ENCODE measurements at regions not wholly inside any gene's neighbourhood (a gene's known extent, or its start where the extent isn't known, plus 50 kb on each side); places are given as distances from the start of the nearest gene placed in this dataset.

DNA sequence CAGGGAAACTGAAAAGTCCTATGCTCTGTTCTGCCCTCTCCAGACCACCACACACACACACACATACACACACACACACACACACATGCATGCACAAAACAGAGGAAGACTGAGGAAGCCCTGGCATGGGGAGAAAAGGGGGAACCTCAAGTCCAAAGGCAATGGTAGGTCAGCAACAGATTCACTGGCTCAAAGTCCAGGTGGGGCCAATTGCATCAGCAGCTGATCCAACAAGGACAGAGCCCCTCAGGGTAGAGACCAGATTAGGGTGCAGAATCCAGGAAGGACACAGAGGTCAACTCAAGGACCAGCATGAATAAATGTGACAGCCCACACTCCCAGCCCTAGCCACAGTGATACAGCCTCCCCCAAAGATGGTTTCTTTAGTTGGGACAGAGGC, 425.0 kb upstream of the SOX5 start:
- Histone ChIP-seq H3K9ac (ENCODE audit: low read length) (no peak overlapping the region), H4K20me1 (ENCODE audit: low read depth, low read length) (no peaks in the 10 kb centered on the region), H2AFZ (ENCODE audit: low read depth, low read length, severe bottlenecking) (no peak overlapping the region), H3K4me2 (ENCODE audit: low read depth, low read length, poor library complexity, severe bottlenecking) (no peak overlapping the region), H3K27me3 (ENCODE audit: low read length) (no peaks in the 10 kb centered on the region), H3K4me3 (ENCODE audit: insufficient read depth, low read length, poor library complexity, severe bottlenecking) (no peak overlapping the region), H3F3A (ENCODE audit: insufficient read depth) (no peaks in the 10 kb centered on the region), H3K79me2 (ENCODE audit: insufficient read depth, low read length) (no peaks in the 10 kb centered on the region), H3K9me3 (ENCODE audit: insufficient read depth, low read length) (no peaks in the 10 kb centered on the region), H3K27ac (ENCODE audit: low read depth, low read length) (no peak overlapping the region), H3K9me2 (replicated peaks; ENCODE audit: insufficient read depth, low read length) (no peaks in the 10 kb centered on the region), H3K36me3 (ENCODE audit: low read length) (no peaks in the 10 kb centered on the region)
- TF ChIP-seq CTCF (IDR thresholded peaks at IDR 0.05; ENCODE audit: insufficient read depth, low read length, poor library complexity, severe bottlenecking) (no peak), EZH2phosphoT487 (conservative IDR thresholded peaks at IDR 0.05; ENCODE audit: low read length) (no peak)

DNA sequence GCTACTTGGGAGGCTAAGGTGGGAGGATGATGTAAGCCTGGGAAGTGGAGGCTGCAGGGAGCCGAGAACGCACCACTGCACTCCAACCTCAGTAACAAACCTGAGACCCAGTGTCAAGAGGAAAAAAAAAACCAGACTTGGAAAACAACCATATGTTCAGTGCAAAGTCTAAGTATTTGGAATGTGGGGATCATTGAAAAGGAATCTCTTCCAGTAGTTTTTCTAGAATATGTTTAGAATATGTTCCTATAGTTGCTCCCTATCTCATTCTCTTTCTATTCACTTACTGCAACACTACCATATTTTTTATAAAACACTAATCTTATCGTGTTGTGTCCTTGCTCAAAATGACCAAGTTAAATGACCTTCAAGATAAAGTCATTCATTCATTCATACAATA, 423.5 kb upstream of the SOX5 start:
- Histone ChIP-seq H3K36me3 (ENCODE audit: low read length) (no peaks in the 10 kb centered on the region), H3K79me2 (ENCODE audit: insufficient read depth, low read length) (no peaks in the 10 kb centered on the region), H3K9ac (ENCODE audit: low read length) (no peak overlapping the region), H3K27ac (ENCODE audit: low read depth, low read length) (no peak overlapping the region), H3K27me3 (ENCODE audit: low read length) (no peaks in the 10 kb centered on the region), H3K4me3 (ENCODE audit: insufficient read depth, low read length, poor library complexity, severe bottlenecking) (no peak overlapping the region), H3K9me3 (ENCODE audit: insufficient read depth, low read length) (no peaks in the 10 kb centered on the region), H3K9me2 (replicated peaks; ENCODE audit: insufficient read depth, low read length) (no peaks in the 10 kb centered on the region), H2AFZ (ENCODE audit: low read depth, low read length, severe bottlenecking) (no peak overlapping the region), H3F3A (ENCODE audit: insufficient read depth) (no peaks in the 10 kb centered on the region), H3K4me2 (ENCODE audit: low read depth, low read length, poor library complexity, severe bottlenecking) (no peak overlapping the region), H4K20me1 (ENCODE audit: low read depth, low read length) (no peaks in the 10 kb centered on the region)
- no peak for TF ChIP-seq CTCF (IDR thresholded peaks at IDR 0.05; ENCODE audit: insufficient read depth, low read length, poor library complexity, severe bottlenecking)
- TF ChIP-seq EZH2phosphoT487 (conservative IDR thresholded peaks at IDR 0.05; ENCODE audit: low read length) = no peak

DNA sequence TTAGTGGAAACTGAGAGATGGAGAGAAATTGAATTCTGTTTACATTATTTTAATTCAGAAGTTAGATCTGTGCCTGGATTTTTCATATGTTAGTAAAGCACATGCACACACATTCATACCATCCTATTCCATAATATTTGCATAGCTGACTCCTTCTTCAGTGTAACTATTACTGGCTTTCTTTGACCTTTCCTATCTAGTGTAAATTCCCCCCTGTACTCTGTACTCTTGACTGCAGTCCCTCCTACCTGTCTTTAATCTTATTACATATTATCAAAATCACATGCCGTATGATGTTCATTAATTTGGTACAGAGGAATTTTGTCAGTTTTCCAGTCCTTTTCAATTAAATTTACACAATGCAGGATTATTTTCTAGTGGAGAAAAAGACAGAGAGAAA, 417.0 kb upstream of the SOX5 start:
- Histone ChIP-seq H3K36me3 (ENCODE audit: low read length) (no peaks in the 10 kb centered on the region), H4K20me1 (ENCODE audit: low read depth, low read length) (no peaks in the 10 kb centered on the region), H3K4me3 (ENCODE audit: insufficient read depth, low read length, poor library complexity, severe bottlenecking) (no peak overlapping the region), H3F3A (ENCODE audit: insufficient read depth) (no peaks in the 10 kb centered on the region), H2AFZ (ENCODE audit: low read depth, low read length, severe bottlenecking) (no peak overlapping the region), H3K4me2 (ENCODE audit: low read depth, low read length, poor library complexity, severe bottlenecking) (no peak overlapping the region), H3K27me3 (ENCODE audit: low read length) (no peaks in the 10 kb centered on the region), H3K9ac (ENCODE audit: low read length) (no peak overlapping the region), H3K79me2 (ENCODE audit: insufficient read depth, low read length) (no peaks in the 10 kb centered on the region), H3K9me3 (ENCODE audit: insufficient read depth, low read length) (no peaks in the 10 kb centered on the region), H3K27ac (ENCODE audit: low read depth, low read length) (no peak overlapping the region), H3K9me2 (replicated peaks; ENCODE audit: insufficient read depth, low read length) (no peaks in the 10 kb centered on the region)
- TF ChIP-seq CTCF (IDR thresholded peaks at IDR 0.05; ENCODE audit: insufficient read depth, low read length, poor library complexity, severe bottlenecking) (no peak), EZH2phosphoT487 (conservative IDR thresholded peaks at IDR 0.05; ENCODE audit: low read length) (no peak)

GRCh38 chr12:24364921-24365320, 415.5 kb upstream of the SOX5 start:
- no peaks in the 10 kb centered on the region for H3K79me2 ChIP-seq (ENCODE audit: insufficient read depth, low read length)
- no peak overlapping the region for H3K9ac ChIP-seq (ENCODE audit: low read length)
- no peaks in the 10 kb centered on the region for H3K36me3 ChIP-seq (ENCODE audit: low read length)
- H2AFZ ChIP-seq (ENCODE audit: low read depth, low read length, severe bottlenecking) = no peak overlapping the region
- H4K20me1 ChIP-seq (ENCODE audit: low read depth, low read length) = no peaks in the 10 kb centered on the region
- H3F3A ChIP-seq (ENCODE audit: insufficient read depth) = no peaks in the 10 kb centered on the region
- no peaks in the 10 kb centered on the region for H3K27me3 ChIP-seq (ENCODE audit: low read length)
- H3K9me2 ChIP-seq (replicated peaks; ENCODE audit: insufficient read depth, low read length) = no peaks in the 10 kb centered on the region
- no peak overlapping the region for H3K4me3 ChIP-seq (ENCODE audit: insufficient read depth, low read length, poor library complexity, severe bottlenecking)
- H3K9me3 ChIP-seq (ENCODE audit: insufficient read depth, low read length) = no peaks in the 10 kb centered on the region
- TF ChIP-seq EZH2phosphoT487 (conservative IDR thresholded peaks at IDR 0.05; ENCODE audit: low read length) (no peak), CTCF (IDR thresholded peaks at IDR 0.05; ENCODE audit: insufficient read depth, low read length, poor library complexity, severe bottlenecking) (no peak)
- no peak overlapping the region for H3K4me2 ChIP-seq (ENCODE audit: low read depth, low read length, poor library complexity, severe bottlenecking)
- H3K27ac ChIP-seq (ENCODE audit: low read depth, low read length) = no peak overlapping the region
